WTC11 (cell line): ENCODE measurements at regions not wholly inside any gene's neighbourhood (a gene's known extent, or its start where the extent isn't known, plus 50 kb on each side); places are given as distances from the start of the nearest gene placed in this dataset.

ENCODE experiments used
- CREB1 ChIP-seq: sonication (generic); formaldehyde crosslinking; IDR thresholded peaks from 2 replicates; pipeline ENCODE4 v1.8.0; 2023; ENCODE audit warnings: mild to moderate bottlenecking, missing genetic modification reagents
- E2F1 ChIP-seq: sonication (generic); formaldehyde crosslinking; IDR thresholded peaks from 2 replicates; pipeline ENCODE4 v1.8.0; 2022; ENCODE audit warnings: mild to moderate bottlenecking, missing genetic modification reagents
- E2F5 ChIP-seq: sonication (generic); formaldehyde crosslinking; IDR thresholded peaks from 2 replicates; pipeline ENCODE4 v1.8.1; 2022; ENCODE audit warnings: mild to moderate bottlenecking, moderate library complexity, missing genetic modification reagents
- ESRRA ChIP-seq: sonication (generic); formaldehyde crosslinking; IDR thresholded peaks from 2 replicates; pipeline ENCODE4 v1.8.1; 2022; ENCODE audit warnings: mild to moderate bottlenecking, missing genetic modification reagents, borderline replicate concordance
- JUN ChIP-seq: sonication (generic); formaldehyde crosslinking; IDR thresholded peaks from 2 replicates; pipeline ENCODE4 v1.8.0; 2023; ENCODE audit warnings: mild to moderate bottlenecking, missing genetic modification reagents
- NR2C2 ChIP-seq: sonication (generic); formaldehyde crosslinking; IDR thresholded peaks from 2 replicates; pipeline ENCODE4 v1.8.0; 2022; ENCODE audit warnings: mild to moderate bottlenecking, missing genetic modification reagents
- SOX15 ChIP-seq: fragments of 250-450 bp; sonication (Bioruptor Pico); IDR thresholded peaks from 2 replicates; pipeline ENCODE4 v1.9.0; 2021; ENCODE audit warnings: mild to moderate bottlenecking
- TEAD1 ChIP-seq: sonication (generic); formaldehyde crosslinking; IDR thresholded peaks from 2 replicates; pipeline ENCODE4 v1.8.0; 2022; ENCODE audit warnings: mild to moderate bottlenecking, missing genetic modification reagents
- USF1 ChIP-seq: sonication (generic); formaldehyde crosslinking; IDR thresholded peaks from 2 replicates; pipeline ENCODE4 v1.8.0; 2022; ENCODE audit warnings: mild to moderate bottlenecking, missing genetic modification reagents
- ZNF232 ChIP-seq: sonication (generic); formaldehyde crosslinking; IDR thresholded peaks from 2 replicates; pipeline ENCODE4 v1.8.0; 2022; ENCODE audit warnings: mild to moderate bottlenecking, missing genetic modification reagents
- TF ChIP-seq, protein P1 (sequence below): fragments of 200-600 bp; IDR thresholded peaks from 2 replicates; pipeline ENCODE4 v1.8.0; 2022; ENCODE audit warnings: antibody characterized with exemption
- TF ChIP-seq, protein P2 (sequence below): sonication (generic); formaldehyde crosslinking; IDR thresholded peaks from 2 replicates; pipeline ENCODE4 v1.8.1; 2023; ENCODE audit warnings: mild to moderate bottlenecking, missing genetic modification reagents, moderate library complexity

DNA sequence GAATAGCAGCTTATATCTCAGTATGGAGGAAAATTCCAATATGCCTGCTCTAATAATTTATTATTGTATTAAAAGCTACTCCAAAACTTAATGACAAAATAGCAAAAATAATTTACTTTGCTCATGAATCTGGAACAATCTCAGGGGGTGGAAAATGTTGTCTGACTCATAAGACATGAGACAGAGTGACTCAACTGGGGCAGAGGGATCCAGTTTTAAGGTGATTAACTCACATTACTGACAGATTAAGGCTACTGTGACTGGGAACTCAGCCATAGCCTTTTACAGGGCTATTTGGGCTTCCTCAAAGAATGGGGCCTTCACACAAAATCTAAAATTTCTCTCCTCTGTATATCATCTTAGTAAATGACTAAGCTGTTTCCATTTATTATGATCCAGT, 1172.9 kb downstream of the CDH12 start:
- TF ChIP-seq, protein P1, sequence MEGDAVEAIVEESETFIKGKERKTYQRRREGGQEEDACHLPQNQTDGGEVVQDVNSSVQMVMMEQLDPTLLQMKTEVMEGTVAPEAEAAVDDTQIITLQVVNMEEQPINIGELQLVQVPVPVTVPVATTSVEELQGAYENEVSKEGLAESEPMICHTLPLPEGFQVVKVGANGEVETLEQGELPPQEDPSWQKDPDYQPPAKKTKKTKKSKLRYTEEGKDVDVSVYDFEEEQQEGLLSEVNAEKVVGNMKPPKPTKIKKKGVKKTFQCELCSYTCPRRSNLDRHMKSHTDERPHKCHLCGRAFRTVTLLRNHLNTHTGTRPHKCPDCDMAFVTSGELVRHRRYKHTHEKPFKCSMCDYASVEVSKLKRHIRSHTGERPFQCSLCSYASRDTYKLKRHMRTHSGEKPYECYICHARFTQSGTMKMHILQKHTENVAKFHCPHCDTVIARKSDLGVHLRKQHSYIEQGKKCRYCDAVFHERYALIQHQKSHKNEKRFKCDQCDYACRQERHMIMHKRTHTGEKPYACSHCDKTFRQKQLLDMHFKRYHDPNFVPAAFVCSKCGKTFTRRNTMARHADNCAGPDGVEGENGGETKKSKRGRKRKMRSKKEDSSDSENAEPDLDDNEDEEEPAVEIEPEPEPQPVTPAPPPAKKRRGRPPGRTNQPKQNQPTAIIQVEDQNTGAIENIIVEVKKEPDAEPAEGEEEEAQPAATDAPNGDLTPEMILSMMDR = no peak
- TF ChIP-seq USF1 (CRISPR knock-in tag) (no peak), E2F1 (CRISPR knock-in tag) (no peak), TEAD1 (no peak), ZNF232 (CRISPR knock-in tag) (no peak), CREB1 (no peak), SOX15 (no peak), ESRRA (no peak), JUN (CRISPR knock-in tag) (no peak), E2F5 (CRISPR knock-in tag) (no peak), NR2C2 (CRISPR knock-in tag) (no peak)
- TF ChIP-seq, protein P2, sequence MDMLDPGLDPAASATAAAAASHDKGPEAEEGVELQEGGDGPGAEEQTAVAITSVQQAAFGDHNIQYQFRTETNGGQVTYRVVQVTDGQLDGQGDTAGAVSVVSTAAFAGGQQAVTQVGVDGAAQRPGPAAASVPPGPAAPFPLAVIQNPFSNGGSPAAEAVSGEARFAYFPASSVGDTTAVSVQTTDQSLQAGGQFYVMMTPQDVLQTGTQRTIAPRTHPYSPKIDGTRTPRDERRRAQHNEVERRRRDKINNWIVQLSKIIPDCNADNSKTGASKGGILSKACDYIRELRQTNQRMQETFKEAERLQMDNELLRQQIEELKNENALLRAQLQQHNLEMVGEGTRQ (CRISPR knock-in tag) = no peak
